B cell (primary cell): ENCODE measurements at regions not wholly inside any gene's neighbourhood (a gene's known extent, or its start where the extent isn't known, plus 50 kb on each side); places are given as distances from the start of the nearest gene placed in this dataset.

ENCODE experiments used
- EZH2 ChIP-seq: IDR thresholded peaks from 2 replicates; pipeline ENCODE4 v1.6.1; 2012; ENCODE audit warnings: borderline replicate concordance, low read depth, mild to moderate bottlenecking, moderate library complexity, low read length; ENCODE audit not compliant: insufficient read depth, poor library complexity, severe bottlenecking
- TF ChIP-seq, protein P1 (sequence below): fragments of 200-600 bp; IDR thresholded peaks from one replicate; pipeline ENCODE4 v1.8.0; 2022; ENCODE audit warnings: antibody characterized with exemption, mild to moderate bottlenecking

GRCh38 chr2:177161741-177162460 lies 50.7 kb upstream of the HNRNPA3 start:
- no peak for TF ChIP-seq EZH2
- TF ChIP-seq, protein P1, sequence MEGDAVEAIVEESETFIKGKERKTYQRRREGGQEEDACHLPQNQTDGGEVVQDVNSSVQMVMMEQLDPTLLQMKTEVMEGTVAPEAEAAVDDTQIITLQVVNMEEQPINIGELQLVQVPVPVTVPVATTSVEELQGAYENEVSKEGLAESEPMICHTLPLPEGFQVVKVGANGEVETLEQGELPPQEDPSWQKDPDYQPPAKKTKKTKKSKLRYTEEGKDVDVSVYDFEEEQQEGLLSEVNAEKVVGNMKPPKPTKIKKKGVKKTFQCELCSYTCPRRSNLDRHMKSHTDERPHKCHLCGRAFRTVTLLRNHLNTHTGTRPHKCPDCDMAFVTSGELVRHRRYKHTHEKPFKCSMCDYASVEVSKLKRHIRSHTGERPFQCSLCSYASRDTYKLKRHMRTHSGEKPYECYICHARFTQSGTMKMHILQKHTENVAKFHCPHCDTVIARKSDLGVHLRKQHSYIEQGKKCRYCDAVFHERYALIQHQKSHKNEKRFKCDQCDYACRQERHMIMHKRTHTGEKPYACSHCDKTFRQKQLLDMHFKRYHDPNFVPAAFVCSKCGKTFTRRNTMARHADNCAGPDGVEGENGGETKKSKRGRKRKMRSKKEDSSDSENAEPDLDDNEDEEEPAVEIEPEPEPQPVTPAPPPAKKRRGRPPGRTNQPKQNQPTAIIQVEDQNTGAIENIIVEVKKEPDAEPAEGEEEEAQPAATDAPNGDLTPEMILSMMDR: peak; percentile 88
